Renal pelvis (tissue), 1 donor: ENCODE measurements at regions not wholly inside any gene's neighbourhood (a gene's known extent, or its start where the extent isn't known, plus 50 kb on each side); places are given as distances from the start of the nearest gene placed in this dataset.

Experiments
- DNase-seq: peaks from one replicate; pipeline ENCODE4 v3.0.0-alpha.2; 2013

- no peak for DNase-seq
Observed at GRCh38 chr6:1515280-1515679, 94.4 kb upstream of the FOXC1 start.

DNA sequence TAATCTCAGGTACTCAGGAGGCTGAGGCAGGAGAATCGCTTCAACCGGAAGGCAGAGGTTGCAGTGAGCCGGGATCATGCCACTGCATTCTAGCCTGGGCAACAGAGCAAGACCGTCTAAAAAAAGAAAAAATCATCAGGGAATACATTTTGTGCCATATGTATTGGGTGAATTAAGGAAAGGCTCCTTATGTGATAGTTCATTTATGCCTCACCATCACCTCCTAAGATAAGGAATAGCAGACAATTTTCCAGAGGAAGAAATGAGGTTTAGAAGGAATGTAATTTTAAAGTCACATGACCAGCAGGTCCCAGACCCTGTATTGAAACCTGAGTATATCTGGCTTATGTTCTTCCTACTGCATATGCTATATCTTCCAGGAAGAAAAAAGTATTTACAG lies 93.9 kb upstream of the FOXC1 start:
- no peak for DNase-seq

- no peak for DNase-seq
Observed at GRCh38 chr6:1516742-1517520, 92.8 kb upstream of the FOXC1 start.

GRCh38 chr6:1518855-1519254 lies 90.9 kb upstream of the FOXC1 start:
- DNase-seq, result no peak

GRCh38 chr6:1519597-1519996 lies 90.1 kb upstream of the FOXC1 start:
- DNase-seq, result no peak

- no peak for DNase-seq
Observed at GRCh38 chr6:1522779-1523178, 86.9 kb upstream of the FOXC1 start.

- peak; percentile 66 for DNase-seq
Observed at GRCh38 chr6:1524040-1524480, 85.7 kb upstream of the FOXC1 start.

GRCh38 chr6:1525364-1526038 lies 84.2 kb upstream of the FOXC1 start:
- no peak for DNase-seq

DNA sequence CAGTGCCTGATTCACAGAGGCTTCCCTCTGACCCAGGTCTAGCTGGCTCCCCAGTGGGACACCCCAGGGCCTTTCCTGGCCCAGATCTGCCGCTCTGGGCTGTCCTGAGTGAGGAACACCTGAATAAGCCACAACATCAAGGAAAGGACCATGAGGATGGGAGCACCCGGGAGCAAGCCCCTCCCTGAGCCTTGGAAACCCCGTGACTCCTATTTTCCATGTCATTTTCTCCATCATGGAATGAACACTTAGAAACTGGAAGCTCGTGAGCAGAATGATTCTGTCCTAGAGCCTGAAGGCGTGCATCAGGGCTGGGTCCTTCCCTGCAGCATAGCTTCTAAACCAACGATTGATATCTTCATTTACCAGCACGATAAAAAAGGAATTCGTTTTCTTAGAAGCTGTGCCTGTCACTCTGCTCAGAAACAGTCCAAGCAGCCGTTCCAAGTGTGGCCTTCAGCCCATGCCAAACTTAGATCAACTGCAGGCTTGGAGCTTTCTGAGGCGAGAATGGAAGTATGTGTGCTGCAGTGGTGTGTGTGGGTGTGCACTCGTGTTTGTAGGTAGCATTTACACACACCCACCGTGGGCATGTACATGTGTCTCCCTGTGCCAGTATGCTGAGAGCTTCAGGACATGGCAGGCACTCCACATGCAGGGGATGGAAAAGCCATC lies 83.2 kb upstream of the FOXC1 start:
- DNase-seq, result no peak

DNA sequence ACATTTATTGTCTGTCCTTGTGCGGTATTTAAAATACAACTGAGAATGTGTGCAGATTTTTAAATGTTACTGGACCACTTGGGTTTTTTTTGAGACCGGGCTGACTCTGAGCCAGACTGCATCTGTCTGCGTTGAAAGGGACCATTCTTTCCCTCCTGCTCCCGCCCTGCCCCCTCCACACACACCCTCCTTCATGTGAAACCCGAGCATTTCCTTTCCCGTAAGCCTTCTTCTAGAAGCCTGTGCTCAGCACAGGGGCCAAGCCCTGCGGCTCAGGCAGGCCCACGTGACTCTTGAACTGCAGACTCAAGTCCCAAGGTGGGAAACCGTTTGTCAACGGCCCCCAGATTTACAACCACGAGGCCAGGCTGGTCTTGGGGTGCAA lies 82.7 kb upstream of the FOXC1 start:
- DNase-seq, result peak; percentile 75

- no peak for DNase-seq
Observed at GRCh38 chr6:1535295-1535694, 74.4 kb upstream of the FOXC1 start.

GRCh38 chr6:1536526-1537429 lies 72.9 kb upstream of the FOXC1 start:
- no peak for DNase-seq

DNA sequence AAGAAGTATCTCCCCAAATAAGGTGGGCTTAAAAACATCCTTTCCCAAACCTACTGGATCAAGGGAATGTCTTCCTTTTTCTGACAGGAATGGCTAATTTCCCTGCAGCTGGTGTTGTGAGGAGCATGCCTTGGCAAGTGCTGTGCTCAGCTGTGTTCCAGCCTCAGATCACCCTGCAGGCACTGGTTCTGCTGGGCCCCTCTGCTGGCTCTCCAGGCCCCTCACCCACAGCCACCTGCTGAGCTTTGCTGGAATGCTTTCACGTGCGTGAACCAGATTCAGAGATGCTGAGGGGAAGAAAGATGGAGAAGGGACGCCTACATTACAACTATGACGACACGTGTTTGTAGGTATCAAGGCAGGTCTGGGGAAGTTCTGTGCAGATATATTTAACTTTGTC lies 71.3 kb upstream of the FOXC1 start:
- DNase-seq, result no peak

DNA sequence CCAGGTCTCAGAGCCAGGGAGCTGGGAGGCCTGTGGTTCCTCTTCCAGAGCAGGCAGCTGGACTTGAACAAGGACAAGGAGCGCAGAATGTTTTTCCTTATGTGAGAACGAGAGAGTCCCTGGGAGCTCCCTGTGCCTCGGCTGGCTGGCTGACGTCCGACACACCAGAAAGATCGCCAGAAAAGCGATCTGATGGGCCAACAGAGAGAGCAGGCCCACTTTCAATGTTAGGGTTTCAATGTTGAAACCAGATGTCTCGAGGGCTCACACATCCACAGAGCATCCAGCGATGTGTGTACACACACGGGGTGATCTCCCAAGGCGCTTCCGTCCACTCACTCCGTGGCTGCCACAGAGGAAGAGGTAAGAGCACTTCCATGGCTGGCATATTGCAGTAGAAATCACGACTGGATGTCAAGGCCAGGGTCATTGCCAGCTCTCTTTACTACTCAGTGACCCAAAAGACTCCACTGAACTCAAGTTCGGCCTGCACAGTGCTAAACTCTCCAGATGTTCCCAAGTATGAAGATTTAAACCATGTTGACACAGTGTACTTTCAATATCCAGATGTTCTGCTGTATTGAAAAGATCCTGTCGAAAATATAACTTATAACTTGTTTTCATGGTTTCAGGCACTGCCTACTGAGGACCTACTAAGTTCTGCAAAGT lies 70.8 kb upstream of the FOXC1 start:
- no peak for DNase-seq

- no peak for DNase-seq
Observed at GRCh38 chr6:1540864-1541521, 68.7 kb upstream of the FOXC1 start.

DNA sequence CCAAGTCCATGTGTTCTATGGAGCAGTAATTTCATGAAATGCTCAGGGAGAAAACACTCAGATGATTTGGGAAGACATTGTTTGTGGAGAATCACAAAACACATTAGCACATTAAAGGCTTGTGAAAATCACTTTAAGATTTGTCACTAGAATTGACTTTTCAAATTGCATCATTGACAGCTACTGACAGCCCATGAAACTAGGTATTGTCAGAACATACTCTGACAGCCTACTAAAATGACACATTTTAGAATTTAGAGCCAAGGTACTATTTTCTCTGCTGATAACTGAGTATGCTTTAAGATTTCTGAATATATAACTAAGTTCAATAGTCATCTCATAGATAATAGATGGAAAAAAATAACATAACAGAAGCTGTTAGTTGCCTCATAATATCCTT lies 67.4 kb upstream of the FOXC1 start:
- no peak for DNase-seq

DNA sequence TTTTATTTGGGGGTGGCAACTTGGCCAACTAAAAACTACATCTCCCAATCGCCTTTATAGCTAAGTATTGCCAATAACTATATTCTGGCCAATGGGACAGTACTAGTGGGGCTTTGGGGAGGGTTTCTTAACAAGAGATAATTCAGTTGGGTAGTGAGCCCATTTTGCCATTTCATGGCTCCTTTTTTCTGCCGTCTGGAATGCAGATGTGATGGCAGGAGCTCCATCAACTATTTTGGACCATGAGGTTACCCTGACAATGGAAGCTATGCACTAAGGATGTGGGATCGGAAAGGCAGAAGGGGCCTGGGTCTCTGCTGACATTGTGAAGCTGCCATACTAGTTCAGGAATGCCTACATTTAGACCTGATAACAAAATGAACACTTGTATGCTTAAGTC lies 67.0 kb upstream of the FOXC1 start:
- DNase-seq, result no peak

DNA sequence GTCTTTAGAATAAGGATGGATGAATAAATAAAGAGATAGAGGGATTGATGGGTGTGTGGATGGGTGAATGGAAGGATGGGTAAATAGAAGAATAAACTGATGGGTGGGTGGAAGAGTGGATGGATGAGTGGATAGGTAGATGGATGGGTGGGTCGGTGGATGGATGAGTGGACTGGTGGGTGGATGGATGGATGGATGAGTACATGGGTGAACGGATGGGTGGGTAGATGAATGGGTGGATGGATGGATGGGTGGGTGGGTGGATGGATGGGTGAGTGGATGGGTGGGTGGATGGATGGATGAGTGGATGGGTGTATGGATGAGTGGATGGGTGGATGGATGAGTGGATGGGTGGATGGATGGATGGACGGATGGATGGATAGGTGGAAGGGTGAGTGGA lies 65.7 kb upstream of the FOXC1 start:
- DNase-seq, result no peak

DNA sequence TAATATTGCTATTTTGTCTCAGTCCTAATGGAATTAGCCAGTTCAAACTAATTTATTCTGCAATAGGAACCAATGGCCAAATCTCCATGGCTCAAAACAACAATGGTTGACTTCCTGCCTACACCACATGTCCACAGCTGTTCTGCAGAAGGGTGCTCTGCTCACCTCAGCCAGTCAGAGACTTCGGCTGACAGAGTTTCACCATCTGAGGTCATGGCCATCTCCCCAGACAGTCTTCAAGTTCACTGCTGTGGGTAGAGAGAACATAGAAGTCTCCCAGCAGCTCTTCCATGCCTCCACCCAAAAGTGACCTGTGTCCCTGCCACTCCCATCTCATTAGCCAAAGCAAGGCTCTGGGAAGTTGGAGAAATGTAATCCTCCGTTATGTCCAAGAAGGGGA lies 65.1 kb upstream of the FOXC1 start:
- DNase-seq, result no peak

- DNase-seq, result no peak
Observed at GRCh38 chr6:1545654-1546053, 64.1 kb upstream of the FOXC1 start.

DNA sequence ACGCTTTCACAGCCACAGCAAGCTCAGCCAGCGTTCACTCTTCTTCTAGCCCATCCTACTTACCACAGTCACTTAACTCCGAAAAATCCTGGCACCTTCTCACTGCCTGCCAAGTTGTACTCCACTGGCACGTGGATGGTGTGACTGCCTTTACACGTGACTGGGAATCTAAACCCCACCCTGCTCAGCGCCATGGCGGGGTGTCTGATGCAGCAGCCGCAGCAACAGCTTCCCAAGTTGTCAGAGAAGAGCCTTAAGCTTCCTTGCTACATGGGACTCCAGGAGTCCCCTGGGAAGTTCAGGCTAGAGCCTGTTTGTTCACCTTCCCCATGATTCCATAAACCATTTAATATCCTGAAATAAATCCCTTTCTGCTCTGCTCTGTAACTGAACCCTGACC lies 61.9 kb upstream of the FOXC1 start:
- no peak for DNase-seq
